Astrocyte of the spinal cord (primary cell): ENCODE measurements at regions not wholly inside any gene's neighbourhood (a gene's known extent, or its start where the extent isn't known, plus 50 kb on each side); places are given as distances from the start of the nearest gene placed in this dataset.

Experiments used
- DNase-seq: peaks from one replicate; pipeline ENCODE4 v3.0.0; 2011; ENCODE audit warnings: low read depth, low spot score
- H3K4me3 ChIP-seq: 2 replicates; pipeline ENCODE4 v1.5.1; 2011; ENCODE audit warnings: low read depth, mild to moderate bottlenecking, low read length, moderate library complexity
- in situ Hi-C: cut with HindIII; loops from 2 replicates; pipeline ENCODE4 v1.10.0; 2017; ENCODE audit warnings: low sequenced_read_pairs
- TF ChIP-seq, protein P1 (sequence below): IDR thresholded peaks from 2 replicates; pipeline ENCODE4 v1.5.1; 2012; ENCODE audit warnings: low read depth, mild to moderate bottlenecking, low read length, inconsistent platforms

GRCh38 chrX:95841863-95842262 is 842.8 kb upstream of the DIAPH2 start:
- H3K4me3 ChIP-seq, result no peak overlapping the region
- in situ Hi-C loops, result no loop called here
- TF ChIP-seq, protein P1, sequence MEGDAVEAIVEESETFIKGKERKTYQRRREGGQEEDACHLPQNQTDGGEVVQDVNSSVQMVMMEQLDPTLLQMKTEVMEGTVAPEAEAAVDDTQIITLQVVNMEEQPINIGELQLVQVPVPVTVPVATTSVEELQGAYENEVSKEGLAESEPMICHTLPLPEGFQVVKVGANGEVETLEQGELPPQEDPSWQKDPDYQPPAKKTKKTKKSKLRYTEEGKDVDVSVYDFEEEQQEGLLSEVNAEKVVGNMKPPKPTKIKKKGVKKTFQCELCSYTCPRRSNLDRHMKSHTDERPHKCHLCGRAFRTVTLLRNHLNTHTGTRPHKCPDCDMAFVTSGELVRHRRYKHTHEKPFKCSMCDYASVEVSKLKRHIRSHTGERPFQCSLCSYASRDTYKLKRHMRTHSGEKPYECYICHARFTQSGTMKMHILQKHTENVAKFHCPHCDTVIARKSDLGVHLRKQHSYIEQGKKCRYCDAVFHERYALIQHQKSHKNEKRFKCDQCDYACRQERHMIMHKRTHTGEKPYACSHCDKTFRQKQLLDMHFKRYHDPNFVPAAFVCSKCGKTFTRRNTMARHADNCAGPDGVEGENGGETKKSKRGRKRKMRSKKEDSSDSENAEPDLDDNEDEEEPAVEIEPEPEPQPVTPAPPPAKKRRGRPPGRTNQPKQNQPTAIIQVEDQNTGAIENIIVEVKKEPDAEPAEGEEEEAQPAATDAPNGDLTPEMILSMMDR, result no peak
- no peak for DNase-seq

- TF ChIP-seq, protein P1, result no peak
- DNase-seq, result no peak
- H3K4me3 ChIP-seq, result no peak overlapping the region
- in situ Hi-C loops, result no loop called here
Observed at GRCh38 chrX:95860127-95860526, 824.5 kb upstream of the DIAPH2 start.

- in situ Hi-C loops, result no loop called here
- no peak for DNase-seq
- H3K4me3 ChIP-seq, result no peak overlapping the region
- TF ChIP-seq, protein P1, result no peak
Observed at GRCh38 chrX:95875661-95876060, 809.0 kb upstream of the DIAPH2 start.

- TF ChIP-seq, protein P1, result no peak
- no peak overlapping the region for H3K4me3 ChIP-seq
- no peak for DNase-seq
- in situ Hi-C loops, result no loop called here
Observed at GRCh38 chrX:95878874-95879273, 805.8 kb upstream of the DIAPH2 start.

DNA sequence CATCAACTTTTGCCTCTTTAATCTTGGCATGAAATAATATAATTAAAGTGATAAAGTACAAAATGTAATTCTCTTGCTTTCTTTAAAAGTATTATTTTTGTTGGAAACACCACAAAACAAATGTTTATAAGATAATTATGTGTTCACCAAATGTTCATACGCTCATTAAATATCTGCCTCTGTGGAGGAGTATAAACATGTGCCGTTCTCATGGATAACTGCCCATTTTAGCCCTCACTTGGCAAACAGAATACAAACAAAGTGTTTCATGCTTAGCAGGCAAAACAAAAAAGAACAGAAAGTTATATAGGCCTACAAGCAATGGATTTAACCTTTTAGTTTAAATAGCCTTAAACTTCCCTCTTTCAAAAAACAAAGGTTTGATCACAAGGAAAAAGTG is 800.5 kb upstream of the DIAPH2 start:
- TF ChIP-seq, protein P1, result no peak
- in situ Hi-C loops, result no loop called here
- no peak for DNase-seq
- no peak overlapping the region for H3K4me3 ChIP-seq

DNA sequence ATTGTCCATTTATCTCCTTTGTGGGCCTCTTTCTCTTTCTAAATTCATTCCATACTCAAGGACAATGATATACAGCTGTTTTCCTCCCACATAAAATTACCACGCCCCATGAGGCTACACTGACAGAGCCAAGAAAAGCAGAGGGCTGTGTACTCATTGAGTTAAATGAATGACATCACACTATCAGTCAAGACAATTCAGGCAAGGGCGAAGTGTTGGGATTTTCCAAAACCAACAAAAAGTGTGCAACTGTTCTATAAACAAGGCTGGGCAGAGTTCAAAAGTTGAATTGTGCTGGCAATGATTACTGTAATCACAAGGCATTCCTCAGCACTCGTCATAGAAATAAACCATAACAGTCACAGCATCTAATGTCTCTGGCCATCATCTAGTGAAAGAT is 799.6 kb upstream of the DIAPH2 start:
- in situ Hi-C loops, result no loop called here
- TF ChIP-seq, protein P1, result no peak
- H3K4me3 ChIP-seq, result no peak overlapping the region
- DNase-seq, result peak; percentile 47

DNA sequence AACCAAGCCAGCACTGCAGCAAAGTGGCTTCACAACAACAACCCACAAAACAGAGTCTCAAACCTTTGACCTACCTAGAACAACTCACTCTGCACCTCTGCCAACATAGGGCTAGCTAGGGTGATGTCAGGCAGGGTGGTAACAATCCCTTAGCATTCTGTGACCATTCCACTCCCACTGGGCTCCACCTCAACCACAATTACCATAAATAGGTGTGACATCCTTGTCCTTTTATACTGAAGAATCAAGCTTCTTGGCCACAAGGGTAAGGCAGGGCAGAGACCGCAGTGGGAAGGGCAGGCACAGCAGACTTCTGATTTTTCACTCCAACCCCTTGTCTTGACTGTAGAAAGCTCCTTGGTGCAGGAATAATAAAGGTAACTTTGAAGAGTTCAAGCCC is 795.4 kb upstream of the DIAPH2 start:
- no peak overlapping the region for H3K4me3 ChIP-seq
- TF ChIP-seq, protein P1, result no peak
- no peak for DNase-seq
- in situ Hi-C loops, result no loop called here
